H1 (cell line): ENCODE measurements at regions not wholly inside any gene's neighbourhood (a gene's known extent, or its start where the extent isn't known, plus 50 kb on each side); places are given as distances from the start of the nearest gene placed in this dataset.

Source experiments
- CTCF ChIA-PET: fragments of 300-600 bp; sonication (Branson Sonifier 250); formaldehyde crosslinking; loops from one replicate; lab custom pipeline; 2021; ENCODE audit not compliant: partially characterized antibody; lab: Charles Lee
- POLR2A ChIA-PET: fragments of 300-600 bp; sonication (Branson Sonifier 250); formaldehyde crosslinking; loops from one replicate; lab custom pipeline; 2021; ENCODE audit warnings: inconsistent platforms; ENCODE audit not compliant: partially characterized antibody; lab: Charles Lee
- DNase-seq, 2 experiments: peaks; one replicate each; pipeline versions ENCODE4 v3.0.0 to v3.0.0-alpha.2; 2010 to 2022; ENCODE audit warnings: low spot score in 2 of 2, low read depth in 1 of 2, mixed read lengths in 1 of 2
- FAIRE-seq: peaks from 2 replicates; lab custom pipeline; 2011; peaks lifted over from hg19 to GRCh38; lab: Jason Lieb, UNC
- H2AFZ ChIP-seq: 2 replicates; pipeline ENCODE4 v1.8.1; 2012; ENCODE audit warnings: low read length, inconsistent platforms
- H2AK5ac ChIP-seq: 2 replicates; pipeline ENCODE4 v1.6.1; 2013; ENCODE audit warnings: low read depth, low read length
- H2BK120ac ChIP-seq: replicated peaks from 2 replicates; pipeline ENCODE3; 2013; ENCODE audit warnings: low read depth, low read length, inconsistent platforms
- H2BK12ac ChIP-seq: 2 replicates; pipeline ENCODE4 v1.6.1; 2013; ENCODE audit warnings: low read depth, low read length
- H2BK15ac ChIP-seq: 2 replicates; pipeline ENCODE4 v1.6.1; 2013; ENCODE audit warnings: low read length
- H2BK20ac ChIP-seq: 2 replicates; pipeline ENCODE4 v1.6.1; 2013; ENCODE audit warnings: low read length
- H2BK5ac ChIP-seq: 2 replicates; pipeline ENCODE4 v1.6.1; 2013; ENCODE audit warnings: low read depth, low read length
- H3K14ac ChIP-seq: 2 replicates; pipeline ENCODE4 v1.6.1; 2013; ENCODE audit warnings: inconsistent platforms; ENCODE audit not compliant: insufficient read length
- H3K18ac ChIP-seq: 2 replicates; pipeline ENCODE4 v1.6.1; 2013; ENCODE audit warnings: low read length; ENCODE audit errors: extremely low read depth
- H3K23ac ChIP-seq: 2 replicates; pipeline ENCODE4 v1.6.1; 2013; ENCODE audit warnings: inconsistent platforms; ENCODE audit not compliant: insufficient read length
- H3K23me2 ChIP-seq: 2 replicates; pipeline ENCODE4 v1.6.1; 2013; ENCODE audit warnings: low read depth, low read length
- H3K27ac ChIP-seq: 2 replicates; pipeline ENCODE4 v1.6.1; 2011; ENCODE audit warnings: low read depth, low read length, inconsistent platforms
- H3K27me3 ChIP-seq, 4 experiments: replicated peaks in 1 of 4; 1 replicate in 1 of 4; 2 replicates in 3 of 4; pipeline versions ENCODE4 v1.6.1 to v1.8.1; 2011 to 2013; ENCODE audit warnings: low read length in 3 of 4, mild to moderate bottlenecking in 3 of 4, inconsistent platforms in 2 of 4, mixed read lengths in 2 of 4, moderate library complexity in 1 of 4; ENCODE audit not compliant: control insufficient read depth in 3 of 4, insufficient read depth in 3 of 4; ENCODE audit errors: extremely low read depth in 1 of 4
- H3K36me3 ChIP-seq, 4 experiments: 2 replicates each; pipeline versions ENCODE4 v1.6.1 to v1.8.1; 2011 to 2013; ENCODE audit warnings: mild to moderate bottlenecking in 4 of 4, low read length in 3 of 4, moderate library complexity in 2 of 4, control low read depth in 1 of 4, inconsistent platforms in 1 of 4; ENCODE audit not compliant: insufficient read depth in 4 of 4, control insufficient read depth in 2 of 4
- H3K4ac ChIP-seq: replicated peaks from 2 replicates; pipeline ENCODE3; 2013; ENCODE audit warnings: low read length, low read depth, mixed read lengths, inconsistent platforms; ENCODE audit not compliant: insufficient read length
- H3K4me1 ChIP-seq, 4 experiments: replicated peaks in 1 of 4; 1 replicate in 1 of 4; 2 replicates in 3 of 4; pipeline versions ENCODE4 v1.6.1 to v1.8.1; 2011 to 2013; ENCODE audit warnings: low read length in 3 of 4, inconsistent platforms in 2 of 4, mixed read lengths in 1 of 4; ENCODE audit not compliant: insufficient read depth in 4 of 4, control insufficient read depth in 3 of 4
- H3K4me2 ChIP-seq, 2 experiments: 2 replicates each; pipeline versions ENCODE4 v1.6.1 to v1.8.1; 2011 to 2013; ENCODE audit warnings: low read depth in 2 of 2, low read length in 2 of 2, control low read depth in 1 of 2, inconsistent platforms in 1 of 2, mild to moderate bottlenecking in 1 of 2; ENCODE audit not compliant: insufficient read depth in 1 of 2
- H3K4me3 ChIP-seq, 4 experiments: fragments of 200-600, 300-600 bp in 1 of 4; sonication (generic), shearing (Covaris generic), sonication (Bioruptor Twin) in 1 of 4; 2 replicates each; pipeline versions ENCODE4 v1.5.1 to v1.8.1; 2011 to 2016; ENCODE audit warnings: low read length in 4 of 4, low read depth in 3 of 4, control low read depth in 2 of 4, inconsistent platforms in 2 of 4, mild to moderate bottlenecking in 2 of 4, mixed read lengths in 1 of 4, moderate library complexity in 1 of 4; ENCODE audit not compliant: insufficient read depth in 2 of 4; ENCODE audit errors: extremely low read depth in 1 of 4
- H3K56ac ChIP-seq: replicated peaks from 2 replicates; pipeline ENCODE3; 2013; ENCODE audit warnings: low read depth, mild to moderate bottlenecking, mixed read lengths, low read length, inconsistent platforms; ENCODE audit not compliant: insufficient read length
- H3K79me1 ChIP-seq: 2 replicates; pipeline ENCODE4 v1.6.1; 2013; ENCODE audit warnings: low read depth, low read length, control low read depth
- H3K79me2 ChIP-seq, 2 experiments: 2 replicates each; pipeline versions ENCODE4 v1.6.1 to v1.8.1; 2012 to 2013; ENCODE audit warnings: low read length in 2 of 2, mild to moderate bottlenecking in 2 of 2, inconsistent platforms in 1 of 2; ENCODE audit not compliant: insufficient read depth in 2 of 2, control insufficient read depth in 1 of 2
- H3K9ac ChIP-seq, 4 experiments: replicated peaks in 1 of 4; 1 replicate in 1 of 4; 2 replicates in 3 of 4; pipeline versions ENCODE4 v1.6.1 to v1.8.1; 2011 to 2013; ENCODE audit warnings: low read depth in 3 of 4, low read length in 3 of 4, control low read depth in 2 of 4, mild to moderate bottlenecking in 2 of 4, moderate library complexity in 2 of 4, inconsistent platforms in 1 of 4; ENCODE audit errors: extremely low read depth in 1 of 4
- H3K9me3 ChIP-seq, 2 experiments: 2 replicates each; pipeline versions ENCODE4 v1.6.1 to v1.8.1; 2012 to 2013; ENCODE audit warnings: mild to moderate bottlenecking in 2 of 2, moderate library complexity in 2 of 2, control low read depth in 1 of 2, inconsistent platforms in 1 of 2, low read depth in 1 of 2, low read length in 1 of 2, mixed read lengths in 1 of 2; ENCODE audit not compliant: insufficient read depth in 2 of 2
- H4K20me1 ChIP-seq, 2 experiments: replicated peaks in 1 of 2; 2 replicates each; pipeline versions ENCODE3 to v1.8.1; 2011 to 2013; ENCODE audit warnings: inconsistent platforms in 2 of 2, low read length in 2 of 2, mild to moderate bottlenecking in 1 of 2; ENCODE audit not compliant: insufficient read depth in 2 of 2, control insufficient read depth in 1 of 2
- H4K5ac ChIP-seq: 2 replicates; pipeline ENCODE4 v1.6.1; 2013; ENCODE audit warnings: low read length, low read depth, mixed read lengths, inconsistent platforms; ENCODE audit not compliant: insufficient read length
- H4K8ac ChIP-seq: 2 replicates; pipeline ENCODE4 v1.8.0; 2013; ENCODE audit warnings: mild to moderate bottlenecking, moderate library complexity, low read length, inconsistent platforms; ENCODE audit not compliant: insufficient read depth; ENCODE audit errors: extremely low read depth
- H4K91ac ChIP-seq: replicated peaks from 2 replicates; pipeline ENCODE3; 2013; ENCODE audit warnings: low read length, mixed read lengths, inconsistent platforms; ENCODE audit not compliant: insufficient read length
- BCL11A ChIP-seq, 2 experiments: IDR thresholded peaks; one replicate each; pipeline ENCODE4 v1.6.1; 2011; ENCODE audit warnings: low read depth in 2 of 2, low read length in 2 of 2, mild to moderate bottlenecking in 2 of 2
- BRCA1 ChIP-seq: IDR thresholded peaks from 2 replicates; pipeline ENCODE4 v1.6.1; 2012; ENCODE audit warnings: low read depth, low read length, improper control_type of control experiment
- JUND ChIP-seq: IDR thresholded peaks from 2 replicates; pipeline ENCODE4 v1.6.1; 2011; ENCODE audit warnings: mild to moderate bottlenecking, improper control_type of control experiment, low read length
- RXRA ChIP-seq: IDR thresholded peaks from 2 replicates; pipeline ENCODE4 v1.6.1; 2011; ENCODE audit warnings: low read depth, mild to moderate bottlenecking, low read length, moderate library complexity; ENCODE audit not compliant: insufficient read depth
- SIX5 ChIP-seq: IDR thresholded peaks from 2 replicates; pipeline ENCODE4 v1.6.1; 2011; ENCODE audit warnings: mild to moderate bottlenecking, low read depth, low read length
- SP2 ChIP-seq: IDR thresholded peaks from 2 replicates; pipeline ENCODE4 v1.6.1; 2012; ENCODE audit warnings: mild to moderate bottlenecking, low read length, inconsistent platforms
- SRF ChIP-seq: IDR thresholded peaks from 2 replicates; pipeline ENCODE4 v1.6.1; 2011; ENCODE audit warnings: mild to moderate bottlenecking, low read depth, low read length, moderate library complexity
- SUZ12 ChIP-seq: fragments of 200-600 bp; sonication (generic); IDR thresholded peaks from 2 replicates; pipeline ENCODE4 v1.6.1; 2012; ENCODE audit warnings: mild to moderate bottlenecking, inconsistent platforms, low read length, moderate library complexity, mixed read lengths
- WGBS, 2 experiments: shearing (Covaris generic) in 1 of 2; methylation state at CpG; one replicate each; pipeline versions ENCODE4 v1.1.6 to v1.1.7; 2013 to 2015; ENCODE audit warnings: low lambda C conversion rate in 2 of 2, mixed read lengths in 2 of 2, inconsistent platforms in 1 of 2, low coverage in 1 of 2, missing lambda C conversion rate in 1 of 2; ENCODE audit not compliant: insufficient replicate concordance in 2 of 2, insufficient coverage in 1 of 2, insufficient read length in 1 of 2; ENCODE audit errors: extremely low coverage in 1 of 2, missing lambda C conversion rate in 1 of 2; 5-methylcytosine and 5-hydroxymethylcytosine counted together
- TF ChIP-seq, protein P1 (sequence below): IDR thresholded peaks from 2 replicates; pipeline ENCODE4 v1.6.1; 2011; ENCODE audit warnings: low read depth, mild to moderate bottlenecking, low read length; ENCODE audit not compliant: insufficient read depth
- TF ChIP-seq, protein P2 (sequence below): IDR thresholded peaks from 2 replicates; pipeline ENCODE4 v1.6.1; 2011; ENCODE audit warnings: low read length, improper control_type of control experiment

DNA sequence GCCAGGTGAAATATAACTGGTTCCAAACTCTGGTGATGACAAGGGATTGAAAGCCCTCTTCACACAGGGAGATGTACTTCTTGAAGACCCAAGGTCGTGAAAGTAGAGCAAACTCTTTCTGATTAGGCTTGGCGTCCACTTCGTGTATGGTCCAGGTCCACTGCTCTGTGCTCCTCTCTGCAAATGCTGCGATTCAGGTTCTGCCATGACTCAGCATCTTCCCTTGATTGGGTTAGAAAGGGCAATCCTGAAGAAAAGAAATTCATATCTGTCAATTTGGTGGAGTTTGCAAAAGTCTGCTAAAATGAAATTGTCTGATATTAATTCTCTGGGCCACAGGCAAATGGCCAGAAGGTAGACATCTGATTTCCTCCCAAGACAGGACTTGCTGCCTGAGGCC lies 431.4 kb downstream of the ACTR3B start:
- H3K9ac ChIP-seq = no peak overlapping the region
- no peak overlapping the region for H2BK12ac ChIP-seq
- no peaks in the 10 kb centered on the region for H3K79me2 ChIP-seq
- no peaks in the 10 kb centered on the region for H3K27me3 ChIP-seq
- no peak overlapping the region for H2BK5ac ChIP-seq
- no peaks in the 10 kb centered on the region for H3K79me1 ChIP-seq
- no peaks in the 10 kb centered on the region for H3K23me2 ChIP-seq
- H3K36me3 ChIP-seq = no peaks in the 10 kb centered on the region
- no peak overlapping the region for H3K23ac ChIP-seq
- H2BK15ac ChIP-seq = no peak overlapping the region
- H4K5ac ChIP-seq = no peak overlapping the region
- DNase-seq = no peak
- no peak overlapping the region for H3K18ac ChIP-seq
- ChIA-PET CTCF (no interaction called here), POLR2A (no interaction called here)
- 93% methylated on average over 4 of the region's 4 CpGs; no CpG with 5 or more reads in 1 of the 2 experiments for WGBS, 2 experiments
- H4K8ac ChIP-seq = no peak overlapping the region
- FAIRE-seq = no peak
- no peak overlapping the region for H3K56ac ChIP-seq
- H3K9me3 ChIP-seq = no peaks in the 10 kb centered on the region
- H3K4ac ChIP-seq = no peak overlapping the region
- no peak overlapping the region for H3K4me3 ChIP-seq
- H2BK20ac ChIP-seq = 0 out of 2 replicates have a peak overlapping the region, but pooled peaks have one; percentile 22
- H3K27ac ChIP-seq = no peak overlapping the region
- H4K91ac ChIP-seq = no peak overlapping the region
- no peak overlapping the region for H2AK5ac ChIP-seq
- TF ChIP-seq BRCA1 (no peak), SP2 (no peak), JUND (no peak), RXRA (no peak), SRF (no peak), SUZ12 (no peak), SIX5 (no peak), BCL11A (IDR thresholded peaks at IDR 0.05; ENCODE audit: low read depth in 2 of 2, low read length in 2 of 2) (no peak)
- TF ChIP-seq, protein P1, sequence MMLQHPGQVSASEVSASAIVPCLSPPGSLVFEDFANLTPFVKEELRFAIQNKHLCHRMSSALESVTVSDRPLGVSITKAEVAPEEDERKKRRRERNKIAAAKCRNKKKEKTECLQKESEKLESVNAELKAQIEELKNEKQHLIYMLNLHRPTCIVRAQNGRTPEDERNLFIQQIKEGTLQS = no peak
- TF ChIP-seq, protein P2, sequence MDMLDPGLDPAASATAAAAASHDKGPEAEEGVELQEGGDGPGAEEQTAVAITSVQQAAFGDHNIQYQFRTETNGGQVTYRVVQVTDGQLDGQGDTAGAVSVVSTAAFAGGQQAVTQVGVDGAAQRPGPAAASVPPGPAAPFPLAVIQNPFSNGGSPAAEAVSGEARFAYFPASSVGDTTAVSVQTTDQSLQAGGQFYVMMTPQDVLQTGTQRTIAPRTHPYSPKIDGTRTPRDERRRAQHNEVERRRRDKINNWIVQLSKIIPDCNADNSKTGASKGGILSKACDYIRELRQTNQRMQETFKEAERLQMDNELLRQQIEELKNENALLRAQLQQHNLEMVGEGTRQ = no peak
- TF ChIP-seq, all 59 proteins: peak for 0
- Histone ChIP-seq H2BK120ac (no peak overlapping the region), H3K4me1 (no peaks in the 10 kb centered on the region), H3K14ac (no peak overlapping the region), H4K20me1 (no peaks in the 10 kb centered on the region), H2AFZ (no peak overlapping the region), H3K4me2 (no peak overlapping the region)
